ENCODE measurements at regions not wholly inside any gene's neighbourhood (a gene's known extent, or its start where the extent isn't known, plus 50 kb on each side); places are given as distances from the start of the nearest gene placed in this dataset.

DNA sequence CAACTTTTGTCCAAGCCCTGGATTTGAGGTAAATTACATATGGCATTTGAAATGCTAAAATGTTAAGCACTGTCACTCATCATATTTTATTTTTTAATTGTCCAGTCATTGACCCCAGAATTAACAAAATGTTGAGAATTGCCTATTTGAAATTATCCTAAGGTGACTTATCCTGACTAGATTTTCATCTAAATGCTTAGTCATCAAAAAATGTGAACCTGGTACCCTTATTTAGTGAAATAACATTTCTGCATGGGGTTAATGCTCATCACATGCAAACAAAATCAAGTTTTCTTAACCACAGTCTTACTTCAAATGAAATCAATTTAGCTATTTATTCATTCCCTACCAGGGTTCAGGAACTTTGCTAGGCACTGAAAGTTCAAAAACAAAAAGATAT, 232.0 kb upstream of the DCN start:
- Histone ChIP-seq H3K36me3 (ENCODE audit: insufficient read depth, low read length) (no peaks in the 10 kb centered on the region), H3K4me1 (ENCODE audit: insufficient read depth, low read length, poor library complexity, severe bottlenecking) (no peaks in the 10 kb centered on the region), H3K27ac (ENCODE audit: low read depth, low read length, poor library complexity, severe bottlenecking) (no peak overlapping the region), H3K9me3 (ENCODE audit: low read length) (no peaks in the 10 kb centered on the region), H3K4me2 (ENCODE audit: low read length) (no peak overlapping the region), H2AFZ (ENCODE audit: low read length) (no peak overlapping the region), H3K4me3 (ENCODE audit: low read depth, low read length, poor library complexity, severe bottlenecking) (no peak overlapping the region), H4K20me1 (ENCODE audit: insufficient read depth, low read length) (no peaks in the 10 kb centered on the region), H3K79me2 (ENCODE audit: insufficient read depth, low read depth, low read length) (no peaks in the 10 kb centered on the region), H3K9me2 (ENCODE audit: insufficient read depth, low read length) (no peaks in the 10 kb centered on the region)
- intact Hi-C loops (cut with micrococcal nuclease; ENCODE audit: unreplicated experiment) = no loop called here
- DNase-seq (ENCODE audit: low spot score) = no peak
- BruUV-seq (replicated peaks) = no TSS peak
- TF ChIP-seq EZH2phosphoT487 (IDR thresholded peaks at IDR 0.05; ENCODE audit: borderline replicate concordance, low read depth, low read length) (no peak), CTCF (conservative IDR thresholded peaks at IDR 0.05; ENCODE audit: low read length) (no peak)
- POLR2A ChIA-PET = no interaction called here
- CTCF ChIA-PET (ENCODE audit: unreplicated experiment) = no interaction called here

DNA sequence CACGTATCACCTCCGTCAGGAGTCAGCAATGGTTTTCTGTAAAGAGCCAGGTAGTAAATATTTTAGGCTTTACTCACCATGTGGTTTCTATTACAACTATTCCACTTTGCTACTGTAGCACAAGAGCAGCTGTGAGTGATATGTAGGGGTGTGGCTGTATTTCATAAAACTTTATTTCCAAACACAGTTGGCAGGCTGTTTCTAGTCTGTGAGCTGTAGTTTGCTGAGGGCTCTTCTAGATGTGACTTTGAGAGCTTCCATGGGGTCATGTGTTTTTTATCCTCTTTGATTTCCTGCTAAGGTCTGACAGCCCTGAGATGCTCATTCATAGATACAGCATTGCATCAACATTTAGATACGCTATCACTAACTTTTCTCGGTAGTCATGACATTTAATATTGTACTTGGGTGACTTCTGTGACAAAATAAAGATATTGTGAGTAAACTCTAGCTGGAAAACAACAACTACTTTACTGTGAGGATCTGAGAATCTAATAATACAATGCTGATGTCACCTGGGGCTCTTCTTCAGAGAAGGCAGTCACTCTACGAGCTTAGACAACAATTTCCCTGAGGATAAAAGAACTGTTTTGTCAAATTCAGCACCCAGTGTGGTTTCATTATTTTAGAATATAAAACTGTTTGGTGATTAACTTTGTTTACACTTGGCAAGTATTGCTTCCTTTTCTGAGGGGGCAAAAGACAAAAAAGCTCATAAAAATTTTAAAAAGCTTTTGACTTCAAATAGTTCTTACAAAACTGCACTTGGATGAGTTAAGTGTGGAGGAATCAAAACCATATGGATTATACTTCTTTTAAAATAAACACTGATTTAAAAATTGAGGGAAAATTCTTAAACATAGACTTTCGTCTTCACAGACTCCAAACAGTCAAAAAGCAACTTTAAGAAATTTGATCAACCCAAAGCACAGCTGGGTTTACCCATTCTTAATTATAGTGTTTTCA, 231.2 kb upstream of the DCN start:
- POLR2A ChIA-PET = no interaction called here

More for the DNA sequence above, 231.2 kb upstream of the DCN start:
- no peaks in the 10 kb centered on the region for H3K9me3 ChIP-seq (ENCODE audit: low read length)
- no peaks in the 10 kb centered on the region for H3K36me3 ChIP-seq (ENCODE audit: insufficient read depth, low read length)
- no peak overlapping the region for H3K4me2 ChIP-seq (ENCODE audit: low read length)
- H3K4me1 ChIP-seq (ENCODE audit: insufficient read depth, low read length, poor library complexity, severe bottlenecking) = no peaks in the 10 kb centered on the region
- H3K9me2 ChIP-seq (ENCODE audit: insufficient read depth, low read length) = no peaks in the 10 kb centered on the region
- TF ChIP-seq EZH2phosphoT487 (IDR thresholded peaks at IDR 0.05; ENCODE audit: borderline replicate concordance, low read depth, low read length) (no peak), CTCF (conservative IDR thresholded peaks at IDR 0.05; ENCODE audit: low read length) (no peak)
- no TSS peak for BruUV-seq (replicated peaks)
- H3K79me2 ChIP-seq (ENCODE audit: insufficient read depth, low read depth, low read length) = no peaks in the 10 kb centered on the region
- H3K4me3 ChIP-seq (ENCODE audit: low read depth, low read length, poor library complexity, severe bottlenecking) = no peak overlapping the region
- DNase-seq (ENCODE audit: low spot score) = no peak
- intact Hi-C loops (cut with micrococcal nuclease; ENCODE audit: unreplicated experiment) = no loop called here
- H2AFZ ChIP-seq (ENCODE audit: low read length) = no peak overlapping the region
- no peak overlapping the region for H3K27ac ChIP-seq (ENCODE audit: low read depth, low read length, poor library complexity, severe bottlenecking)
- no peaks in the 10 kb centered on the region for H4K20me1 ChIP-seq (ENCODE audit: insufficient read depth, low read length)
- CTCF ChIA-PET (ENCODE audit: unreplicated experiment) = no interaction called here
